HepG2 (cell line): ENCODE measurements at regions not wholly inside any gene's neighbourhood (a gene's known extent, or its start where the extent isn't known, plus 50 kb on each side); places are given as distances from the start of the nearest gene placed in this dataset.

ENCODE experiments used
- ATAC-seq: fragments of 200-7000 bp; cut with Tn5 transposase; 3 replicates; pipeline ENCODE4 v1.9.1; 2020; ENCODE audit warnings: mild to moderate bottlenecking, moderate library complexity
- BruUV-seq: library from RNA; stranded (reverse); fragments of 400-500 nt; replicated peaks from 2 replicates; lab custom pipeline; 2021; lab: Mats Ljungman, UMichigan
- CTCF ChIA-PET: fragments of 300-600 bp; formaldehyde crosslinking; extraction: SDS; loops from one replicate; lab custom pipeline; 2021; ENCODE audit warnings: low total read pairs, inconsistent platforms, low intra/inter-chr PET ratio; lab: Yijun Ruan, JAX
- POLR2A ChIA-PET: fragments of 350-600 bp; sonication (Branson Sonifier 250); formaldehyde crosslinking; loops from one replicate; lab custom pipeline; 2020; ENCODE audit warnings: antibody characterized with exemption, inconsistent platforms; lab: Yijun Ruan, JAX
- DNase-seq: peaks from one replicate; pipeline ENCODE4 v3.0.0-alpha.2; 2015; ENCODE audit warnings: low spot score
- FAIRE-seq: peaks from 3 replicates; lab custom pipeline; 2011; peaks lifted over from hg19 to GRCh38; lab: Jason Lieb, UNC
- H2AFZ ChIP-seq: one replicate; pipeline ENCODE4 v1.6.1; 2011; ENCODE audit warnings: low read length, inconsistent platforms
- H3K27ac ChIP-seq: fragments of 300-600 bp; 3 replicates; pipeline ENCODE4 v1.8.0; 2011; ENCODE audit warnings: mixed run types, mild to moderate bottlenecking, mixed read lengths, low read length, inconsistent platforms; ENCODE audit not compliant: insufficient read depth; ENCODE audit errors: extremely low read length
- H3K27me3 ChIP-seq, 2 experiments: fragments of 200-600 bp in 1 of 2; 2 replicates in 1 of 2; 3 replicates in 1 of 2; pipeline versions ENCODE4 v1.6.0 to v1.8.0; 2011; ENCODE audit warnings: low read length in 2 of 2, mild to moderate bottlenecking in 2 of 2, moderate library complexity in 2 of 2, inconsistent platforms in 1 of 2; ENCODE audit not compliant: insufficient read depth in 2 of 2, control insufficient read depth in 1 of 2
- H3K36me3 ChIP-seq, 2 experiments: fragments of 200-600 bp in 1 of 2; replicated peaks in 1 of 2; 2 replicates in 1 of 2; 3 replicates in 1 of 2; pipeline versions ENCODE4 v1.5.1 to v1.8.0; 2011; ENCODE audit warnings: low read length in 2 of 2, inconsistent platforms in 1 of 2; ENCODE audit not compliant: insufficient read depth in 2 of 2, control insufficient read depth in 1 of 2
- H3K4me1 ChIP-seq: 2 replicates; pipeline ENCODE4 v1.5.1; 2012; ENCODE audit warnings: low read length, inconsistent platforms; ENCODE audit not compliant: insufficient read depth
- H3K4me2 ChIP-seq: 2 replicates; pipeline ENCODE4 v1.6.0; 2011; ENCODE audit warnings: low read depth, low read length, inconsistent platforms
- H3K4me3 ChIP-seq, 3 experiments: fragments of 200-600 bp in 1 of 3; sonication (generic), shearing (Covaris generic) in 1 of 3; replicated peaks in 1 of 3; 2 replicates each; pipeline ENCODE4 v1.5.1; 2011 to 2016; ENCODE audit warnings: low read length in 3 of 3, inconsistent platforms in 2 of 3, low read depth in 2 of 3, mild to moderate bottlenecking in 2 of 3, control low read depth in 1 of 3, mixed read lengths in 1 of 3; ENCODE audit not compliant: insufficient read depth in 1 of 3
- H3K79me2 ChIP-seq: one replicate; pipeline ENCODE4 v1.6.1; 2011; ENCODE audit warnings: low read length, inconsistent platforms; ENCODE audit not compliant: insufficient read depth
- H3K9ac ChIP-seq: 2 replicates; pipeline ENCODE4 v1.6.0; 2011; ENCODE audit warnings: mild to moderate bottlenecking, low read depth, low read length, inconsistent platforms; ENCODE audit not compliant: insufficient read depth
- H3K9me3 ChIP-seq: 2 replicates; pipeline ENCODE4 v1.5.1; 2012; ENCODE audit warnings: mild to moderate bottlenecking, low read length
- H4K20me1 ChIP-seq: 2 replicates; pipeline ENCODE4 v1.6.0; 2011; ENCODE audit warnings: inconsistent platforms, mild to moderate bottlenecking, low read length, moderate library complexity; ENCODE audit not compliant: insufficient read depth
- ARNT2 ChIP-seq: sonication (generic); formaldehyde crosslinking; IDR thresholded peaks from 2 replicates; pipeline ENCODE4 v1.8.0; 2022; ENCODE audit warnings: mild to moderate bottlenecking, low read depth, missing genetic modification reagents, moderate library complexity
- KDM6A ChIP-seq: IDR thresholded peaks from 2 replicates; pipeline ENCODE4 v1.6.1; 2016; ENCODE audit warnings: low read depth
- MIER2 ChIP-seq: IDR thresholded peaks from 2 replicates; pipeline ENCODE4 v1.6.1; 2016; ENCODE audit warnings: missing biosample characterization, missing genetic modification reagents
- MIXL1 ChIP-seq: IDR thresholded peaks from 2 replicates; pipeline ENCODE4 v1.6.1; 2016
- NFYC ChIP-seq: IDR thresholded peaks from 2 replicates; pipeline ENCODE4 v1.6.1; 2016; ENCODE audit warnings: missing genetic modification reagents, missing compliant biosample characterization
- SMARCE1 ChIP-seq: fragments of 450-650 bp; IDR thresholded peaks from 2 replicates; pipeline ENCODE4 v1.6.1; 2017; ENCODE audit warnings: borderline replicate concordance
- TARDBP ChIP-seq: sonication (generic); formaldehyde crosslinking; IDR thresholded peaks from 2 replicates; pipeline ENCODE4 v1.8.0; 2022; ENCODE audit warnings: mild to moderate bottlenecking, missing genetic modification reagents
- XBP1 ChIP-seq: sonication (generic); formaldehyde crosslinking; IDR thresholded peaks from 2 replicates; pipeline ENCODE4 v1.5.0; 2020; ENCODE audit warnings: missing genetic modification reagents
- ZBTB49 ChIP-seq: sonication (generic); formaldehyde crosslinking; IDR thresholded peaks from 2 replicates; pipeline ENCODE4 v1.4.0; 2020; ENCODE audit warnings: missing genetic modification reagents, borderline replicate concordance
- ZC3H4 ChIP-seq: sonication (generic); formaldehyde crosslinking; IDR thresholded peaks from 2 replicates; pipeline ENCODE4 v1.4.0; 2020; ENCODE audit warnings: missing genetic modification reagents, borderline replicate concordance
- ZNF281 ChIP-seq: sonication (generic); formaldehyde crosslinking; IDR thresholded peaks from 2 replicates; pipeline ENCODE4 v1.4.0; 2020; ENCODE audit warnings: missing genetic modification reagents, borderline replicate concordance
- ZNF333 ChIP-seq: sonication (generic); formaldehyde crosslinking; IDR thresholded peaks from 2 replicates; pipeline ENCODE4 v1.4.0; 2020; ENCODE audit warnings: mild to moderate bottlenecking, missing genetic modification reagents, borderline replicate concordance
- ZNF83 ChIP-seq: sonication (generic); formaldehyde crosslinking; IDR thresholded peaks from 2 replicates; pipeline ENCODE4 v1.4.0; 2020; ENCODE audit warnings: missing genetic modification reagents, mild to moderate bottlenecking, borderline replicate concordance
- WGBS: methylation state at CpG from one replicate; pipeline ENCODE4 v1.1.6; 2017; ENCODE audit warnings: low lambda C conversion rate; 5-methylcytosine and 5-hydroxymethylcytosine counted together
- in situ Hi-C: cut with HindIII; loops from 2 replicates; pipeline ENCODE4 v1.10.0; 2017; ENCODE audit warnings: low pct_unique_long_range_greater_than_20kb; ENCODE audit not compliant: extremely low pct_ligation_motif_present
- intact Hi-C: fragments of 100-400 bp; cut with micrococcal nuclease; formaldehyde crosslinking; loops from one replicate; pipeline ENCODE4 v1.10.0; 2022; ENCODE audit not compliant: unreplicated experiment

DNA sequence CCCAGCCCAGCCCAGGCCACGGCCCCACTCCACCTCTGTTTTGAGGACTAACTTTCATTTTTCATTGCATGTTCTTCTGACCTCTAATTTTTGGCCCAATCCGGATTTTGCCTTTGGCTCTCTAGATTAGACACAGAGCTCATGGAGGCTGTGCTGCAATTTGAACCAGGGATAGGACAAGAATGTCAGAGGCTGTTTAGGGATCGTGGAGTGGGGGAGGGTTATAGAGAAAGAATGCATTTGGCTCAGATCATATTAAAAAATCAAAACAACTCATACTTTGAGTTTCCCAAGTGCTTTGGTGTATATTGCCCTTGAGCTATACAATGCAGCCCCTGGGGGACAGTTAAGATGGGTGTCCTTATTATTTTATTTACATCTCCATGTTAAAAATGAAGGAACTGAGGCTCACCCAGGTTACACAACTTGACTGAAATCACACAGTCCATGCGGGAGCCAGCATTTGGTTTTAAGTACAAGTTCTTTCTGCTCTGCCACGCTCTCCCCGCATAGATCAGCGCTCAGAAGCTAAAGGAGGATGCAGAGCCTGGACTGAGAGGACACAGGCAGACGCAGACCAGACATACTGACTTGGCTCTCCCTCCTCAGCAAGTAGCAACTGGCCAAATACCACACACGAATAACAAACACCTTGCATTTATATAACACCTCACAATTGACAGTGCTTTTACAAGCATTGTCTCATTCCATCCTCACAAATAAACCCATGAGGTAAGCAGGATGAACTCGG lies 126.4 kb upstream of the RAI14 start:
- no peaks in the 10 kb centered on the region for H3K36me3 ChIP-seq
- BruUV-seq = no TSS peak
- WGBS = 47% methylated on average over 10 of the region's 10 CpGs
- POLR2A ChIA-PET = no interaction called here
- TF ChIP-seq ZNF83 (CRISPR knock-in tag) (no peak), ARNT2 (CRISPR knock-in tag) (no peak), MIXL1 (CRISPR knock-in tag) (no peak), MIER2 (no peak), SMARCE1 (no peak), ZBTB49 (no peak), XBP1 (CRISPR knock-in tag) (no peak), NFYC (CRISPR knock-in tag) (no peak), ZNF333 (CRISPR knock-in tag) (no peak), KDM6A (no peak), ZNF281 (CRISPR knock-in tag) (no peak), TARDBP (CRISPR knock-in tag) (no peak), ZC3H4 (CRISPR knock-in tag) (no peak)
- H3K27me3 ChIP-seq = no peaks in the 10 kb centered on the region
- FAIRE-seq (no peak), ATAC-seq (no peak), DNase-seq (no peak)
- no peak overlapping the region for H2AFZ ChIP-seq
- no peak overlapping the region for H3K4me3 ChIP-seq
- peaks cover 8% of the 10 kb centered on the region; the same call in 1 of the 2 replicates for H3K4me1 ChIP-seq
- H3K9ac ChIP-seq = no peak overlapping the region
- intact Hi-C loops (no loop called here), in situ Hi-C loops (loop anchor here (10.0 kb wide), 1 partner anchor 45 kb away; no protein-coding TSS in a partner anchor)
- no peaks in the 10 kb centered on the region for H3K79me2 ChIP-seq
- no peaks in the 10 kb centered on the region for H4K20me1 ChIP-seq
- H3K27ac ChIP-seq = no peak overlapping the region
- no peaks in the 10 kb centered on the region for H3K9me3 ChIP-seq
- CTCF ChIA-PET = no interaction called here
- peak overlapping the region; percentile 23; the same call in 1 of the 2 replicates for H3K4me2 ChIP-seq
